Kidney epithelial cell (primary cell): ENCODE measurements at regions not wholly inside any gene's neighbourhood (a gene's known extent, or its start where the extent isn't known, plus 50 kb on each side); places are given as distances from the start of the nearest gene placed in this dataset.

Source experiments
- DNase-seq: peaks from one replicate; pipeline ENCODE4 v3.0.0-alpha.2; 2010; ENCODE audit warnings: low read depth
- H3K27me3 ChIP-seq: 2 replicates; pipeline ENCODE4 v1.6.0; 2011; ENCODE audit warnings: low read length; ENCODE audit not compliant: control insufficient read depth, insufficient read depth
- H3K36me3 ChIP-seq: 2 replicates; pipeline ENCODE4 v1.5.1; 2011; ENCODE audit warnings: low read length; ENCODE audit not compliant: control insufficient read depth, insufficient read depth
- H3K4me3 ChIP-seq: 2 replicates; pipeline ENCODE4 v1.5.1; 2011; ENCODE audit warnings: low read depth, mild to moderate bottlenecking, control low read depth, low read length
- TF ChIP-seq, protein P1 (sequence below): IDR thresholded peaks from 2 replicates; pipeline ENCODE4 v1.5.1; 2011; ENCODE audit warnings: mild to moderate bottlenecking, moderate library complexity, low read length, control low read depth, inconsistent platforms; ENCODE audit not compliant: insufficient read depth, poor library complexity, severe bottlenecking

DNA sequence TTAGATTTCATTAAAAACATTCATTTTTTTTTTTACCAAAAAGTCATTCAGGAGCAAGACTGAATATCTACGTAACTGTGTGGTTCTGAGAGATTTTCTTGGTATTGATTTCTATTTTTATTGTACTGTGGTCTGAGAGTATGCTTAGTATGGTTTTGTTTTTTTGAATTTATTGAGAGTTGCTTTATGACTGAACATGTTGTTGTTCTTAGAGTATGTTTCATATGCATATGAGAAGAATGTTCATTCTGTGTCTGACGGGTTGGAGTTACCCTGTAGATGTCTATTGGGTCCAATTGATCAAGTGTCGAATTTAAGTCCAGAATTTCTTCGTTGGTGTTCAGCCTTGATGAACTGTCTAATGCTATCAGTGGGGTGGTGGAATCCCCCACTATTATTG lies 306.0 kb upstream of the KCNJ16 start:
- DNase-seq: no peak
- H3K36me3 ChIP-seq: no peaks in the 10 kb centered on the region
- H3K4me3 ChIP-seq: no peak overlapping the region
- no peaks in the 10 kb centered on the region for H3K27me3 ChIP-seq
- TF ChIP-seq, protein P1, sequence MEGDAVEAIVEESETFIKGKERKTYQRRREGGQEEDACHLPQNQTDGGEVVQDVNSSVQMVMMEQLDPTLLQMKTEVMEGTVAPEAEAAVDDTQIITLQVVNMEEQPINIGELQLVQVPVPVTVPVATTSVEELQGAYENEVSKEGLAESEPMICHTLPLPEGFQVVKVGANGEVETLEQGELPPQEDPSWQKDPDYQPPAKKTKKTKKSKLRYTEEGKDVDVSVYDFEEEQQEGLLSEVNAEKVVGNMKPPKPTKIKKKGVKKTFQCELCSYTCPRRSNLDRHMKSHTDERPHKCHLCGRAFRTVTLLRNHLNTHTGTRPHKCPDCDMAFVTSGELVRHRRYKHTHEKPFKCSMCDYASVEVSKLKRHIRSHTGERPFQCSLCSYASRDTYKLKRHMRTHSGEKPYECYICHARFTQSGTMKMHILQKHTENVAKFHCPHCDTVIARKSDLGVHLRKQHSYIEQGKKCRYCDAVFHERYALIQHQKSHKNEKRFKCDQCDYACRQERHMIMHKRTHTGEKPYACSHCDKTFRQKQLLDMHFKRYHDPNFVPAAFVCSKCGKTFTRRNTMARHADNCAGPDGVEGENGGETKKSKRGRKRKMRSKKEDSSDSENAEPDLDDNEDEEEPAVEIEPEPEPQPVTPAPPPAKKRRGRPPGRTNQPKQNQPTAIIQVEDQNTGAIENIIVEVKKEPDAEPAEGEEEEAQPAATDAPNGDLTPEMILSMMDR: no peak

DNA sequence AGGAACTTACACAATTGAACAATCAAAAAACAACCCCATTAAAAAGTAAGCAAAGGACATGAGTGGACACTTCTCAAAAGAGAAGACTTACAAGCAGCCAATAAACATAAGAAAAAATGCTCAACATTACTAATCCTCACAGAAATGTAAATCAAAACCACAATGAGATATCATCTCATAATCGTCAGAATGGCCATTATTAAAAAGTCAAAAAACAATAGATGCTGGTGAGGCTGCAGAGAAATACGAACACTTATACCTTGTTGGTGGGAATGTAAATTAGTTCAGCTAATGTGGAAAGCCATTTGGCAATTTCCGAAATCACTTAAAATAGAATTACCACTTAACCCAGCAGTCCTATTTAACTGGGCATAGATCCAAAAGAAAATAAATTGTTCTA lies 301.9 kb upstream of the KCNJ16 start:
- DNase-seq: no peak
- no peaks in the 10 kb centered on the region for H3K27me3 ChIP-seq

DNA sequence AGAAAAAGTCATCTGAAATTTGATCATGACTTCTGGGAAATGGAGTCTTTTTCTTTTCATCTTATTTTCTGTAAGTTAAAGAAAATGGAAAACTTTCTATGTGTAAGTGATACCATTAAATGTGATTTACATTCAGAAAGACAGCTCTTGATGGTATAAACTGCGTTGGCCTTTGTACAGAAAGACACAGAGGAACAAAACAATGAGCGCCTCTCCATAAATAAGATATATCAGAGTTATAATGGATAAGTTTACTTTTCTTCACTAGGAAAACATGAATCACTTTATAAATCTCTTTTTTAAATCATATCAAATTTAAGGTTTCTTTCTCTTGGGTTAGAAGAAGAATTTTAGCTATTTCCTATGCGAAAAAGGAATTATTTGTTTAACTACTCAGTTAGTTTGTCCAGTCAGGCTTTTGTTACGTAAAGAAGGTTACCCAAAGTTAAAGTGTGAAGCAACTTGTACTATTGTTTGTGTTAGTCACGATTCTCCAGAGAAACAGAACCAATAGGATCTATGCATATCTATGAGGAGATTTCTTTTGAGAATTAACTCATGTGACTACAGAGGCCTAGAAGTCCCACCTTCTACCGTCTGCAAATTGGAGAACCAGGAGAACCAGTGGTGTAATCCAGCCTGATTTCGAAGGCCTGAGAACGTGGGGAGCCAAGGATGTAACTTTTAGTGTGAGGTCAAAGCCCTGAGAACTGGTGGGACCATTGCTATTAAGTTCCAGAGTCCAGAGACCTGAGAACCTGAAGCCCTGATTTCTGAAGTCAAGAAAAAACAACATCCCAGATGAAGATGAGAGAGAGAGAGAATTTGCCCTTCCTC lies 295.4 kb upstream of the KCNJ16 start:
- H3K4me3 ChIP-seq: no peak overlapping the region
- no peaks in the 10 kb centered on the region for H3K27me3 ChIP-seq
- TF ChIP-seq, protein P1: no peak
- DNase-seq: no peak
- no peaks in the 10 kb centered on the region for H3K36me3 ChIP-seq

More for the DNA sequence above, 301.9 kb upstream of the KCNJ16 start:
- TF ChIP-seq, protein P1: no peak
- H3K4me3 ChIP-seq: no peak overlapping the region
- H3K36me3 ChIP-seq: no peaks in the 10 kb centered on the region

DNA sequence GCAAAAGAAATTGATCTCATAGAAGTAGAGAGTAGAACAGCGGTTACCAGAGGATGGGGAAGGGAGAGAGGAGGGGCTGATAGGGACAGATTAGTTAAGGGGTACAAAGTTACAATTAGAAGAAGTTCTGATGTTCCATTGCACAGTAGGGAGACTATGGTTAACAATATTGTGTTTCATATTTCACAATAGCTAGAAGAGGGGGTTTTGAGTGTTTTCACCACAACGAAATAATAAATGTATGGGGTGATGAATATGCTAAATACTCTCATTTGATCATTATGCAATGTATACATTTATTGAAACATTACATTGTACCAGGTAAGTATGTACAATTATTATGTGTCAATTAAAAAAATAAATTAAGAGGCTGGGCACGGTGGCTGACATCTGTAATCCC lies 291.2 kb upstream of the KCNJ16 start:
- TF ChIP-seq, protein P1: no peak
- DNase-seq: no peak
- H3K36me3 ChIP-seq: no peaks in the 10 kb centered on the region

DNA sequence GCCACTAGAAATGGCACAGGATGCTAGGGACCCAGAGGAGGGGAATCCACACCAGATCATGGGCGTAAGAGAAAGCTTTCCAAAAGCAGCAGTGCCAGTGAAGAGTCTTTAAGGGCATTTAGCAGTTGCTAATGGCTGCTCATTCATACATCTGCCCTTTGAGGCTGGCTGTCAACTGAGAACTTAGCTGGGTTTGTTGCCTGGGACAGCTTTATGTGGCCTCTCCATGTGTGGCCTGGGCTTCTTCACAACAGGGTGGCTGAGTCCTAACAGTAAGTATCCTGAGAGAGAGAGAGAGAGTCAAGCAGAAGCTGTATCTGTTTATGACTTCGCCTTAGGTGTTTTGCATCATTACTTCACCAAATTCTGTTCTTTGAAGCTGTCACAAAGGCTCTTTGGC lies 286.1 kb upstream of the KCNJ16 start:
- Histone ChIP-seq H3K27me3 (no peaks in the 10 kb centered on the region), H3K36me3 (no peaks in the 10 kb centered on the region), H3K4me3 (no peak overlapping the region)
- TF ChIP-seq, protein P1: no peak
- no peak for DNase-seq

More for the DNA sequence above, 291.2 kb upstream of the KCNJ16 start:
- Histone ChIP-seq H3K4me3 (no peak overlapping the region), H3K27me3 (no peaks in the 10 kb centered on the region)

DNA sequence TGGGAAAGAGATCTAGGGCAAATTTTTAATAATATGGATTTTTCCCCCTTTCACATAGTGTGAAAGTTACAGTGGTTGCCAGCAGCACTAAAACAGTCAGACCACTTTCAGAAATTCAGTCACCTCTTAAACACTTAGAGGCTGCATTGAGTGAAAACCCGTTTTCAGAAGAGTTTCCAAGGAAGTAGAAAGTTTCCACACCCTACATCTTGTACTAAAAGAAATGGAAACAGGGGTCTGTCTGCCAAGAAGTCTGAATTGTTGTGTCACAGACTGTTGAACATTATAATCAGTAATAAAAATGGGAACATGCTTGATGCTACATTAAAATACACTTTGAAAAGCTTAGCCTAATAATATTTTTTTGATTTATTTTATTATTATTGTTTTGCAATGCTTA lies 278.9 kb upstream of the KCNJ16 start:
- H3K36me3 ChIP-seq: no peaks in the 10 kb centered on the region
- DNase-seq: no peak
- H3K4me3 ChIP-seq: no peak overlapping the region
- TF ChIP-seq, protein P1: no peak
- H3K27me3 ChIP-seq: no peaks in the 10 kb centered on the region
